NCI-H446 treated with DMSO at 0.1 percent for 48 hours (cell line): ENCODE measurements at regions not wholly inside any gene's neighbourhood (a gene's known extent, or its start where the extent isn't known, plus 50 kb on each side); places are given as distances from the start of the nearest gene placed in this dataset.

Source experiments
- DNase-seq: peaks from one replicate; lab custom pipeline; 2025; lab: John Stamatoyannopoulos, UW

DNA sequence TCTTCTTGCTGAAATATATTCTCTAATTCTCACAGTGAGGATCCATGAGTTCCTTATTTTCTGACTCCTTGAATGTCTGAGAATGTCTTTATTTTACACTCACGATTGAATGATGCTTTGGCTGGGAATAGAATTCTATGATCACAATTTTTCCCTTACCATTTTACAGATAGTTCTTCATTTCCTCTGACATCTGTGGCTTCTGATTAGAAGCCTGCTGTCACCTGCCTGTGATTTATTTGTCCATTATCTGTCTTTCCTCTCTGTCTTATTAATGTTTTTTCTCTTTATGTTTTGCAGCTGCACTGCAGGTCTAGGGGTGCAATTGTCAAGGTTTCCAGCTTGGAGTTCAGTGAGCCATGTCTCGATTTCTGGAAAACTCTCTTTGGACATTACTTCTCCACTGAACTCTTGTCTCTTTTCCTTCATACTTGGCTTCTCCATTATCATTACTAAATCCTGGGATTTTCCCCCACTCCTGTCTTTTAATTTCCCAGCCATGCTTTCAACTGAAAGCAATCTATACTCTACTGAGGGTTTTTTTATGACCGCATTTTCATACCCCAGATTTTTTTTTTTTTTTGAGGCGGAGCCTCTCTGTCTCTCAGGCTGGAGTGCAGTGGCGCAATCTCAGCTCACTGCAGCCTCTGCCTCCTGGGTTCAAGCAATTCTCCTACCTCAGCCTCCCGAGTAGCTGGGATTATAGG lies 85.8 kb upstream of the PRNP start:
- DNase-seq, result no peak

DNA sequence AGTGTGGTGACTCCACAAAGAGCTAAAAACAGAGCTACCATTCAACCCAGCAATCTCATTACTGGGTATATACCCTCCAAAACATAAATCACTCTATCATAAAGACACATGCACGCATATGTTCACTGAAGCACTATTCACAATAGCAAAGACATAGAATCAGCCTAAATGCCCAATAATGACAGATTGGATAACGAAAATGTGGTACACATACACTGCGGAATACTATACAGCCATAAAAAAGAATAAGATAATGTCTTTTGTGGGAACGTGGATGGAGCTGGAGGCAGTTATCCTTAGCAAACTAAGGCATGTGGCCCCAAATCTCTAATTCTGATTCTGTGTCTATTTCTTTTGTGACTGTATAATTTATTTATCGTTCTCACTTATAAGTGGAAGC lies 89.0 kb upstream of the PRNP start:
- DNase-seq, result no peak

DNA sequence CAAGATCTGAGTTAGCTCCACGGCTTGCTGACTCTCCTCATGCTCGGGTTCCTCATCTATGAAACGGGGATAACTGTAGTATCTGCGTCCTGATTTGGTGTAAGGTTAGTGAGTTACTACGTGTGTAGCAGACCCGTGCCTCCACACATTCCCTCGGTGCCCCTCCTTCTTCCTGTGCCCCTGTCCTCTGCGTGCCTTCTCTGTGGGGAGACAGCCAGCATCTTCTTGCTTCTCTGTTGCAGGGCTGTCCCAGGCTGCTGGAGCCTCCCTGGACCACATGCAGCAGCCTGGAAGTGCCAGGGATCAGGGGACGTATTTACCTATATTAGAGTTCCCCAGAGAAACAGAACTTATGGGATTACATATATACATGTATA lies 93.1 kb upstream of the PRNP start:
- DNase-seq, result no peak

DNA sequence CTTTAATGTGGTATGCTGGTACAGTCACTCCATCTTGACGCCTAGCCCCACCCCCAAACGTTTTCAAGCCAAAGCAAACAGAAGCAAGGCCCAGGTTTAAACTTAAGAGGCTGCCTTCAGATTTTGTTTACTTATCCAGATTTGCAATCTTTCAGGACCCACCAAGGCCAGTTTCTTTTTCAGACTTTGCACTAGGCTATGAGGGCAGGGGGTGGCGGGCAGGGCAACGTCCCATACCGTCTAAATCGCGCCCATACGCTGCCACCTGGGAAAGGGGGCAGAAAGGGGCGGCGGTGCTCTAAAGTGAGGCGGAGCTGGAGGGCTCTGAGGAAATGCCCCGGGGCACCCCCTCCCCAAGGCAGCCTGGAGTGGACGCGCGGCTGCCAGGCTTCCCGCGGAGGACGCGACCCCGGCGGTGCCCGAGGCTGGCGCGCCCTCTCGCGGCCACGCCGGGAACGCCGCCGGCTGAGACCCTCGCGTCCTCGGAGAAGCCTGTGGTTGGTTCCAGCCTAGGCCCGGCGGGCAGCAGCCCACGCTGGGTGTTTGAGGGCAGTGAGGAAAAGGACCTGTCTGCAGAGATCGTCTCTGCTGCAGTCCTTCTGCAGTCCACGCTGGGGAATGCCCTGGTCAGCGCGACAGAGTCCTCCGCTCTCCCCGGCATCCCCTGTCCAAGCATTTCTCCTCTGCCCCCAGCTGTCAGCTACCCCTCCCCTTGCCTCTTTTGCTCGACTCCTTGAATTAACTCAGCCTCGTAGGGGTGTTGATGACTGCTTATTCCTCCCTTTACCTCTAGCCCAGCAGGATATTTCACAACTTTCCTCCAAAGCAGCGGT lies 93.7 kb upstream of the PRNP start:
- DNase-seq, result no peak

DNA sequence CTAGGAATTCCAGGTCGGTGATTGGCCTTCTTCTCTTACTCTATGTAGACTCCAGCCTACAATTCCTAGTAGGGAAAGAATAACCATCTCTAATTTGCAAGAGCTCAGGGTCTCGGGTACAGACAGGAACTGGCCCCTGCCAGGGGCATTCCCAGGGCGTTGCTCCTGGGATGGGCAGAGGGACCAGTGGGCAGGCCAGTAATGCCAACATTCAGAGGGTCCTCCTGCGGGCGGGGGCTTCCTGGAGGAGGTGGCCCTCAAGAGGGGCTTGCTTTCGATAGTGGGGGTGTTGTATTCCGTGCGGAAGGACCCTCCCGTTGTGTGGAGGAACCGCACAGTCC lies 94.3 kb upstream of the PRNP start:
- no peak for DNase-seq

DNA sequence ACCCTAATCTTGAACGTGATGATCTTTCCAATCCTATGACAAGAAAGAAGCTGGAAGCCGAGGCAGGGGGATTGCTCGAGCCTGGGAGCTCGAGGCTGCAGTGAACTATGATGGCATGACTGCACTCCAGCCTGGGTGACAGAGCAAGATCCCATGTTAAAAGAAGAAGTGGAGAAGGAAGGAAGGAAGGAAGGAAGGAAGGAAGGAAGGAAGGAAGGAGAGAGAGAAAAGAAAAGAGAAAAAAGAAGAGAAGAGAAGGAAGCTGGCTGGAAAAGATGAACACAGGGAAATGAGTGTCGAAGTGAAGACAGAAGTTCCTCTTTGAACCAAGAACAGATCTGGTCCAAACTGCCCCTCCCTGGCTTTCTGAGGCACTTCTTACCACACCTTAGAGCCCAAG lies 100.5 kb upstream of the PRNP start:
- DNase-seq, result no peak

DNA sequence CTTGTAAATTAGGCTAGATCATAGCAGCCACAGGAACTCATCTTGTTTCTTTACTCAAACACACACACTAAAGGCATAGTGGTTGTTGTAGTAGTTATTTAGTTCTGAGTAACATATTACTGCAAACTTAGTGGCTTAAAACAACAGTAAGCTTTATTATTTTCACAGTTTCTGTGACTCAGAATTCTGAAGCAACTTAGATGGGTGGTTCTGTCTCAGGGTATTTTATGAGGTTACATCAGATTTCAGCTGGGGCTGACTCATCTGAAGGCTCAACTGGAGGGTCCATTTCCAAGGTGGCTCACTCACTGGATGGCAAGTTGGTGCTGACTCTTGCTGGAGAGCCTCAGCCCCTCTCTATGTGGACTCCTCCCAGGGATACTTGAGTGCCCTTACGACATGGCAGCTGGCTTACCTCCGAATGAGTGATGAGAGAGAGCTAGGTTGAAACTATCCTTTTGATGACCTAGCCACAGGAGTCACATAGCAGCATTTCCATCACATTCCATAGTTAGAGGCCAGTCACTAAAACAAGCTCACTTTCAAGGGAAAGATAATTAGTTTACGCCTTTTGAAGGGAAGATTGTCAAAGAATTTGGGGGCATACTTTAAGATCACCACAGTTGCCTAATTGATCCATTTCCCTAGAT lies 101.0 kb upstream of the PRNP start:
- no peak for DNase-seq

DNA sequence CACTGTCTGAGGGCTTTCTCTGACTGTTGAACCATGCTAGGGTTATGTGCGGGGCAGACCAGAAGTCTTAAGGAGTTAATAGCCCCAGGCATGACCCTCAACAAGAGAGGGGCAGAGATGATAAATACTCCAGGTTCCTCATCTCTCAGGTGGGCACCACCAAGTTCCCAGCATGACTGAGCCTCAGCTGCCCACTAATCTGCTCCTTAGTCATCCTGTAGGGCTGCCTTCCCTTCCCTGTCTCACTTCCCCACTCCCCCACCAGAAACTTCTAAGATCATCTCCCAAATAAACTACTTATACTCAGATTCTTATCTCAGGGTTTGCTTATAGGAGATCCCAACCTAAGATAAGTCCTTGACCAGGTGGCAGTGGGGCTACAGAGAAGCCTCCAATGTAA lies 101.7 kb upstream of the PRNP start:
- no peak for DNase-seq

DNA sequence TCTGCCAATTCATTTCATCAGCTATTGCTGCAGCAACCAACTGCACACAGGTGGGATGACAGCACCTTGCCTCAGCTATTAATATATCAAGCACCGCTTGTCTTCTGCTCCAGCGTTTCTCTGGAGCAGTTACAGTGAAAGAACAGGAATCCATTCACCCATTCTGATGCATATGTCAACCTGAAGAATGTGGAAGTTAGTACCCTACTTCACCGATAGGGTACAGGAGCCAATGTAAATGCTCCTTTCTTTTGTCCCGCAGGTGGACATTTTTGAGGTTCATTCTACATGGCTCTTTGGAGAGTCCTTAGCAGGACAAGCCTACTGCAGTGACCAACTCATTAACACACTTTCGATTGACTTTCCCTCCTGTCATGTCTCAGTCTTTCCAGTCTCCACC lies 104.4 kb upstream of the PRNP start:
- DNase-seq, result no peak

DNA sequence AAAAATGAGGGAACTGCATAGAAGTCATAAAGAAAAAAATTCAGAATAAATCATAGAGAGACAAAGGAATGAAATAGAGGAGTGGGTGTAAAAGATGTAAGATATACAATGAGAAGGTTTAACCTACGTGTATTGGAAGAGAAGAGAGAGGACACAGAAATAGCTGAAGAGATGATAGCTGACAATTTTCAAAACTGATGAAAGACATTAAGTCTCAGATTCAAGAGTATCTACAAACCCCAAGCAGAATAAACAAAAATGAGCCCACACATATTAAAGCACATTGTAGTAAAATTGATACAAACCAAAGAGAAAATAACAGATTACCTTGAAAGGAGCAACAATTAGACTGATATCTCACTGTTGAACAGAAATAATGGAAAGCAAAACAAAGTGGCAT lies 107.9 kb upstream of the PRNP start:
- DNase-seq, result no peak

DNA sequence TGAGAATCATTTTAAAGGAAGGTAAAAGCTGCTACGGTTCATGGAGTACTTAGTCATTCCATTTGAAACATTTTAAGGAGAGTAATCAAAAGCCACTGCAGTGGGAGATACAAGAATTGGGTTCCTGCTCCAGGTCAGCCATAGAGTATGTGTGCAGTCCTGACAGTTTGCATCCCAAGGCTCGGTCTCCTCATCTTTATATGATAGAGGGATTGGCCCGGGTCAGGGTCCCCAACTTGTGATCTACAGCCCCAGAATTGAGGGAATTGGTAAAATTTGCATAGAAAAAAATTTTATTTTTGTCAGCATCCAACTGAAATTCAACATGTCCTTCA lies 111.9 kb upstream of the PRNP start:
- DNase-seq, result no peak

DNA sequence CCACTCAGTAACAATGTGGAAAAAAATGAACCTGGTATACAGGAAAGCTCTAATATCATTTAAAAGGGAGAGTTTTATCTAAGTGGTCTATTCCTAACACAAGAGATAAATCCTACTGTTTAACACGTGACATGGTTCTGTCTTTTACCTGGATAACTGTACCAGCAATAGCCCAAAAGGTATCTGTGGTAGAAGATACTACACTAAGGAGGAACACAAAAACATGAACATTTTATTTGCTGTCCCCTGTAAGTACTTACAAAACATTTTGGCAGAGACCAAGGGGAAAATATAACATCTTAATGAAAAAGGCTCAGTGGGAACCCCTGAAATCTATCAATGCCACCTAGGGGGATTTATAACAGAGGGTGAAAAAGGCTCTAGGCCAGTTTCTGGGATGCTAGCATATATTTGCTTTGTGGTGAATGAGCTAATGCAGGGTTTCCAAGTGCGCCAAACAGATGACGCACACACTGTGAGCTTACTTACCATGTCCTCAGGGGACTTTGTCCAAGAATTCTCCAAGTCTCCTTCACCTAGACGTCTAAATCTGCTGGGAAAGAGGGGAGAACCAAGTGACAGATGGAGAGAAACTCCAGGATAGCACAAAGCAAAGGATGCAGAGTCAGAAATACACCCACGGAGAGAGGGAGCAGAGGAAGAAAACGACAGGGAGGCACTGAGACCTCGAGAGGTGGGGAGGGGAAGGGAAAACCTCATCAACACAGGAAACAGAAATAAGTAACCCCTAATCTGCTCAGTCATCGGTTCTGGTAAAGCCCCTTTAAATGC lies 112.5 kb upstream of the PRNP start:
- DNase-seq, result no peak

DNA sequence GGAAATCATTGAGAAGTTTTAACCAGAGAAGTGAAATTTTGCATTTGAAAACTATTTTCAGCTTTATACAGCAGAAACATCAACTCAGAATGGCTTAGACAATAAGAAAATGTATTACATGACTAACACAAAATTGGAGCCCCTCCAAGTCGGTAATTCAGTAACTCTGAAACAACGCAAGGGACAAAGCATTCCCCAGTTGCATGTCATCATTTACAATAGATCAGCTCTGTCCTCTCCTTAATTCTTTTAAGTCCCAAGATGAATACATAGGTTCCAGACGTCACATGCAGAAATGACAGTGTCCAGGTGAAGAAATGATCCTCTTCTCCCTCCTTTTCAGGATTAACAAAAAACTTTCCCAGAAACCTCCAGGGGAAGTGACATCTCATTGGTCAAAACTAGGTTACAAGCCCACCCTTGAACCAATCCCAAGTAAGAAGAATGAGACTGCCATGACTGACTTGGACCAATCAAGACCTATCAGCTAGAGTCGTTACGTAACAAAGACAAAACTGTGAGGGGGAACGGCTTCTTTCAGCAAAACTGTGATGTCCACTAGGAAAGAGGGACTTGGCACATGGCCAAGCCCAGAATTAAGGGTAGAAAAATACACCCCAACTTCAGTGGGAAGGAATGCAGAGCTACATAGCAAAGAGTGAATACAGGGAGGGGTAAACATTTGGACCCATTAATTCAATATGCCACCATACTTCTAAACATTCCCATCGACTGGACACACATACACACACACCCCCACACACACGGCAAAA lies 114.3 kb upstream of the PRNP start:
- DNase-seq, result no peak

DNA sequence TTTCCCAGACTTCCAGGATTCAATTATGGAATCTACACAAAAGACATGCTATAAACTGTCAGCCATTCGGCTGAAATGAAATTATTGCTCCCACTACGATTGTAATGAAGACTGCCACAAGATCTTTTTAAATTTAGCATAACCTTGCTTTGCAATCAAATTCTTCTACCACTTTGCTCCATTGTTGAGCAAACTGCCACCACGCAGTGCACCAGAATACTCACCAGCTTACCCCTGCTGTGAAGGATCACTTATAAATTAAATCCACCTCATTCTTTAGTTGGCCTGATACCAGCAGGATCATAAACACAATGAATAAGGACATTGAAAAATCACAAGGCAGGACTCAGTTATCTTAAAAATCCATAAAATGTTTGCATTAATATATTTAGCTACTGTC lies 116.4 kb upstream of the PRNP start:
- DNase-seq, result no peak

DNA sequence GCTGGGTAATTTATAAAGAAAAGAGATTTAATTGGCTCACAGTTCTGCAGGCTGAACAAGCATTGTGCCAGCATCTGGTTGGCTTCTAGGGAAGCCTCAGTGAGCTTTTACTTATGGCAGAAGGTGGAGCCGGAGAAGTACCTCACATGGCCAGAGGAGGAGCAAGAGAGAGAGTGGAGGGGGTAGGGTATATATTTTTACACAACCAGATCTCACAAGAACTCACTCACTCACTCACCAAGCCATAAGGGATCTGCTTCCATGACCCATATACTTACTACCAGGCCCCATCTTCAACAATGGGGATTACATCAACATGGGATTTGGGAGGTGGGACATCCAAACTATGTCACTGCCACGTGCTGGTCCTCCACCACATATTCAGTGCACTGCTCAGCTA lies 117.2 kb upstream of the PRNP start:
- DNase-seq, result no peak

DNA sequence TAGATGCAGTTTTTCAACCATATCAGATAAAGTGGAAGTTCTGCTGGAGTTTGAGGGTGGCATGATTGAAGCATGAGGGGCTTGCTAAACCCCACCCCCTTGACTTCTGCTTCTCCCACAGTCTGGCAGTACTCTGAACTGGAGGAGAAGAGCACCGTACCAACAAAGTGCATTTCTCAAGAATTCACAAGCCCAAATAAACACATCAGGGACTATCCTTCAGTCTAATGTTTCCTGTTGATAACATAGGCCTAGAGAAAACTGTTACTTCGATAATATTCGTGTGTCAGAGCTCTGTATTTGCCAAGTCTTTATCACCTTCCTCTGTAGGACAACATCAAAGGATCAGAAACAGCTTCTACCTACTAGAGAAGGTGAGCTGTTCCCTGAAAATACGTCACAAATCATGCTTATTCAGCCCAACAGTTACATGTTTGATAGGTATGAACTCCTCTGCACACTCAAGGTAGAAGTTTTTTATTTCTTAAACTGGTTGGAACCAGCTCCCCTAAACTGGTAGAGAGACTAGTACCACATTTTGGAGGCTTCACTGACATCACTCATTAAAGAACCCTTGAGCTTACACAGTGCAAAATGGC lies 117.8 kb upstream of the PRNP start:
- DNase-seq, result no peak

DNA sequence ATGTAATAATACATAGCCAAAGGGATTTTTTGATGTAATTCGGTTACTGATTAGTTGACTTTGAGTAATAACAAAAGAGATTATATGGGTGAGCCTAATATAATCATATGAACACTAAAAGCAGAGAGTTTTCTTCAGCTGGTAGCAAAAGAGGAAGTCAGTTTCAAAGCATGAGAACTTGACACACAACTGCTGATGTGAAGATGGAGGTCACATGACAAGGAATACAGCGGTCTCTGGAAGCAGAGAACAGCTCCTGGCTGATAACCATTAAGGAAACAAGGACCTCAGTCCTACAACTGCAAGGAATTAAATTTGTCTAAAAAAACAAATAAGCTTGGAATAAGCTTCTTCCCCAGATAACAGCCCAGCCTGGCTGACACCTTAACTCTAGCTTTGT lies 119.1 kb upstream of the PRNP start:
- no peak for DNase-seq

DNA sequence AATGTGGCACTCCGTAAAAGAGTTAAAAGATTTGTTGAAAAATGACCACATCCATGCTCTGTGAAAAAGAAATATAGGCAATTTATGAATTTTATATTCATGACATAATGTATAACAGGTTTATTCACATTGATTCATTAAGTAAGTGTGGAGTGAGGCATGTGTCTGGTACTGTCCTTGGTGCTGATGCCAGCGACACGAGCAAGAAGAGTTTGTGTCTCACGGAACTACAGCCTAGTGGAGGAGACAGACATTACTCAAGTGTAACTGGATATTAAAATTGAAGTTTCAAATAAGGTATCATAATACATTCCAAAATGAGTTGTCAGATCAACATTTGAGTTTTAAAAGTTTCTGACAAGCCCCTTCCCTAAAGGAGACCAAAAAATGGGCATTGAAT lies 122.7 kb upstream of the PRNP start:
- DNase-seq, result no peak

DNA sequence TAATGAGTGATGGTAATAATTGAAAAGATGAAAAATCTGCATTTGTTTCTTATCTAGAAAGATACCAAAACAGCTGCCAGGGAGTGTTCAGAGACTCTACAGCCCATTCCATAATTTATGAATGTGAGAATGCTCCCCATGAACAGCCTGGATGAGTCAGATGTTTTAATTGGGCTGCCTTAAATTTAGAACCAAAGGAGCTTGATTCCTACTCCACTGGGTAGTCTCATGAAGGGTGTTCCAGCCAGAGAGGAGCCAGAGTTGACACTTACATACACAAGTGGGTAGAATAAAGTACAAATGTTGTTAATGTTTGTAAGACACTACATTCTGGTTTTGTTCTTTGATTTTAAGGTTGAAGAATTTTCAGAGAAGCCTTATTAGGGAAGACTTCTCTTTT lies 123.2 kb upstream of the PRNP start:
- no peak for DNase-seq

DNA sequence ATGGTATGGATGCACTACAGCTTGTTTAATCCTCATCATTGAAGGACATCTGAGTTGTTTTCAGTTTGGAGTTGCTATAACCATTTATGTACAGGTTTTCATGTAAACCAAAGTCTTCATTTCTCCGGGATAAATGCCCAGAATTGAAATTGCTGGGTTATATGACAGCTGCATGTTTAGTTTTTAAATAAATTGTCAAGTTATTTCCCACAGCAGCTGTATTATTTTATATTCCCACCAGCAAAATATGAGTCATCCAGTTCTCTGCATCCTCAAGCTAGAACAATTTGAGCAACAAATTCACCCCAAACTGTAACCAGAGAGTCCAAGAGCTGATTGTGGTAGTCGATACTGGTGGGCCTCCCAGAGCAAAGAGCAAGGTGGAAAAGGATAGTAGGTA lies 125.6 kb upstream of the PRNP start:
- DNase-seq, result no peak

DNA sequence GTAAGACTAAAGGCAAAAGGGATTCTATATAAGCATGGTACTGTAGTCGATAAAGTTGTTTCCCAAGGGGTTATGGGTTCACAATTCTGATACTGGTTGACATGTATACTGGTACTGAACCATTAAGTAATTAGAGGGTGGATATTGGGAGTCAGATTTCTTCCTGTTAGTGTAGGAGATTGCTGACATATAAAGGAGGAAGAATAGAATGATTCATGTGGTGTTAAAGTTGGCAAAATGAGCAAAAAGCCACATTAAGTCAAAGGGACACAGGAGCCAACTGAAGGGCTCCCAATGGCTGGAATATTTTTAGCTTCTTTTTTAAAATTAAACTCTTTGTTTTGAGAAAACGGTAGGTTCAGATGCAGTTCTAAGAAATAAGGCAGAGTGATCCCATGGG lies 126.3 kb upstream of the PRNP start:
- DNase-seq, result no peak

DNA sequence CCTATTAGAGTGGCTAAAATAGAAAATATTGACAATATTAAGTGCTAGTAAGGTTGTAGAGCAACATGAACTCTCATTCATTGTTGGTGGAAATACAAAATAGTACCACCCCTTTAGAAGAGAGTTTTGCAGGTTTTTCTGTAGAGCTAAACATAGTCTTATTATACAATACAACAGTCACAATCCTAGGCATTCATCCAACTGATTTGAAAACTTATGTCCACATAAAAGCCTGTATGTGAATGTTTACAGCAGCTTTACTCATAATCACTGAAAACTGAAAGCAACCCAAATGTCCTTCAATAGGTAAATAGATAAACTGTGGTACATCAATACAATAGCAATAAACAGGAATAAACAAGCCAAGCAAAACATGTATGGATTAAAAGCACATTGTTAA lies 127.2 kb upstream of the PRNP start:
- no peak for DNase-seq
